T-helper 2 cell (primary cell): ENCODE measurements at regions not wholly inside any gene's neighbourhood (a gene's known extent, or its start where the extent isn't known, plus 50 kb on each side); places are given as distances from the start of the nearest gene placed in this dataset.
"Not testable (repeated sequence)": the region's sequence is repeated elsewhere in the genome, so short reads cannot be mapped to it uniquely, and the experiment has no call there.

Experiments used
- DNase-seq, 5 experiments: peaks; one replicate each; pipeline versions ENCODE4 v3.0.0 to v3.0.0-alpha.2; 2012 to 2022

DNA sequence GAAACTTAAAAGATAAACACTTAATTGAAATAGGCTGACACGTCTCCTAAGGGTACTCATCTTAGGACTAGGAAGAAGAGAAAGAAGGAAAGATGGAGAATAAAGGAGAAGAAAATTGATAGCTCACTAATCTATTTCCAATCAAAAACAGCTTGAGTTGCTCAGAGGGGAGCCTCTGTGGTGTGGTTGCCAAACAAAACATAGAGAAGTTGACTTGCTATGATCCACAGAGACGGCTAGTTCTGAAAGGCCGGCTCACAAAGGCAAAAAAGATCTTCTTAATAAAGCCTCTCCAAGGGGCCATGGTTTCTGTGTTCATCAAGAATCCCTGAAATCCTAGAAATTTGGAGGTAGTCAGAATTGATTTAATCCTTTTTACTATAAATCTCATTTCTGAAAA lies 644.1 kb downstream of the LMO4 start:
- no peak for DNase-seq

DNA sequence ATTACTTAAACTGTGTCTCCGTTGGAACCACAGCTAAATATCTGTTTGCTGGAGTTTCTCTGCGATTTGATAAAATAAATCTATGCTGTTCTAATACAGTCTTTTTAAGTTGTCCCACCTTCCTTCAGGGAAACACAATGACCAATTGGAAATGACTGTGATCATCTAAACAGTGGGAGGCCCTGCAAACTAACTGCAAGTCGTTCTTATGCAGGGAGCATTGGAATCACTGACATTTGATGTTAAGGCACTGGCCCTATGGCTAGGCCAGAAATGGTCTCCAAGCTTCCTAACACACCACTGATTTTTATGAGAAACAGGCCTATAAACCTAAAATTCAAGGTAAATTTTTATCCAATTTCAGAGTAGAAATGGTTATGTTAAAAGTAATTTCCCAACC lies 645.2 kb downstream of the LMO4 start:
- no peak for DNase-seq

DNA sequence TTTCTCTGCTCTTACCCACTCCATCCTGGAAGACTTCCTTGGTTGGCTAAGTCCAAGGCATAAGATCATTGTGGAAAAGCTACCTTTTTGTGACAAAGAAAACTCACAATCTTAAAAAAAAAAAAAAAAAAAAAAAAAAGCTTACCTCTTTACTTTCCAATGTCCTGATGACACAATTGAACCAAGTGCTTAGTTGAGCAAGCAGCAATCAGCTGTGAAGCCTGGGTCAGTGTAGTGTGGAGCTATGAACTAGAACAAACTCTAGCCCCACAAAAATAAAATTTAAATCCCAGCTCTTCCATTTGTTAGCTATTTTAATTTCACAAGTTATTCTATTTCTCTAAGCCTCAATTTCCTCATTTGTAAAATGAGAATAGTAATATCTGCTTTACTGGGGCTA lies 647.6 kb downstream of the LMO4 start:
- DNase-seq, result no peak

DNA sequence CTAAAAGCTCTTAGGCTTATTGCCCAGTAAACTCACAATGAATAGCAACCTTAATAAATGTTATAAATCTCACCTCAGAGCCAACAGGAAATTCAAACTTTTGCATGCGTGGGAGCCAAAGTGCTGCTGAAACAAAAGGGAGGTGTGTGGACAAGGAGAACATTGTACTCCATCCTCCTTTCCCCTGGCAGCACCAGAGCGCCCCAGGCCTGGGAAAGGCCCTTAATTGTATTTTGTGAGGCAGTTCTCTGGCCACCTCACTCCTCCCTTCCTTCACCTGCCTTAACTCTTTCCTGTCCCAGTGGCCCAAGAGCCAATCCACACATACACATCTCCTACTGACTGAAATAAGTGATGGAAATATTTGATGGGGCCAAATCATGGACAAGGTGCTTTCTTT lies 648.5 kb downstream of the LMO4 start:
- no peak for DNase-seq

- no peak for DNase-seq
Measured at GRCh38 chr1:87979079-87979478, 650.4 kb downstream of the LMO4 start.

DNA sequence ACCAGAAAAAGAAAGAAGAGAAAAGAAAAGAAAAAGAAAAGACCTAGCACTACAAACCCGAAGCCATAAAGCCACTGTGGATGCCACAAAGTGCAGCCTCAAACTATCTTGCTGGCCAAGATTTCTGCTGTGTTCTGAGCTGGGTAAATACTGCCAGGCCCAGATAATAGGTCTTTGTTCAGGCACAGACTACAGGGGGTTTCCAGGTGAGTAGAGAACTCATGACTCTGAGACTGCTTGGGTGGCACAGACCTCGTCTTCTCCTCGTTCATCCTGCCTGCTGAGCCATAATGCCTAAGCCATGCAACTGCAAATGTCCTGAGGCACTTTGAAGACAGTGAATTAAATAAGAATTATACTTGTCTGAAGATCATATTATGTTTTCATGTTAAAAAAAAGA lies 651.8 kb downstream of the LMO4 start:
- DNase-seq, result no peak

GRCh38 chr1:87981386-87981785 lies 652.7 kb downstream of the LMO4 start:
- no peak for DNase-seq

- DNase-seq, result no peak
Measured at GRCh38 chr1:87981810-87982209, 653.1 kb downstream of the LMO4 start.

GRCh38 chr1:87983841-87984240 lies 655.2 kb downstream of the LMO4 start:
- DNase-seq, result no peak

DNA sequence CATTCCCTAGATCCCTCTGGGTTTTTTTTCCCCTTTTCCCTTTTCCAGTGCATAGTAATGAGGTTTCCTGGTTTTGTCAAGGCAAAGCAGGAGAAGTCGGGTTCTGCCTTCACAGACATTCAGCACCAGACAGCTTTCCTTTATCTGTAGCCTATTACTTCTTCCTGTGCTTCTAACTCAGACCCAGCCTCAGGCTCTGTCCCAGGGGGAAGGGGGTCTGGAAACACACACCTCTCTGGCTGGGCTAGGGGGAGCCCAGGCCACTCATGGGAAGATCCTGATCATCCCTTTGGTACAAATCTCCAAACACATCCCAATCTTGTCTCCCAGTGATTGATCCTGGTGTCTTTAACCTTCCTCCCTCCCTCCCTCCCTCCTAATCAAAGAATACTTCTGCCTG lies 656.4 kb downstream of the LMO4 start:
- no peak for DNase-seq

DNA sequence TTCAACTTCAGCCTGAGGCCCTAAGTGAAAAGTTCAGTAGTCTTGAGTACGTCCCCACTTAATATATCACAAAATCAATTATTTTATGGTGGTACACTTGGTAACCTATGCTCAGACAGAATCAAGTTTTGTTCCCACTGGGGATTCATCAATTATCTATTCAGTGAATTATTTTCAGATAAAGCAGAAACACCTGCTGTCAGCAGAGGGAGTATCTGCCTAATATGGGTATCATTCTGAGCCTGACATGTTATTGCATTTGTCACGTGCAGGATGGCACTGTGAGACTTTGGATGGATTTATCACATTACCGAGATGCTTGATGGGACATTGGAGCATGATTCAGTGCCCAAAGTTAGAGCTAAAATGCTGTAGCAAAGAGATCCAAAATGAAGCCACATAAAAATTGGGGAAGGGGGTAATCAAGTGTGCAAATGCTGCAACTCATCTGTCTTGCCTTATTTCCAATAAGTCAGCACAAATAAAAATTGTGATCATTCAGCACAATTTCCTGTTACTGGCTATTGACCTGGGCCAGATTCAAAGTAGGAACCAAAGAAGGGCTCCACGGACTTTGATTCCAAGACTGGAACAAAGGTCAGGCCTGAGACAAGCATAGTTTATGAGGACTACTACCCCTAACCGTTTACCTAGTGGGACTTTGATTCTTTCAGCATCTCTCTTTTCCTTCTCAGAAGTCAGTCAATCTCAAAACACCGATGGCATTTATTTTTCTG lies 657.6 kb downstream of the LMO4 start:
- no peak for DNase-seq

DNA sequence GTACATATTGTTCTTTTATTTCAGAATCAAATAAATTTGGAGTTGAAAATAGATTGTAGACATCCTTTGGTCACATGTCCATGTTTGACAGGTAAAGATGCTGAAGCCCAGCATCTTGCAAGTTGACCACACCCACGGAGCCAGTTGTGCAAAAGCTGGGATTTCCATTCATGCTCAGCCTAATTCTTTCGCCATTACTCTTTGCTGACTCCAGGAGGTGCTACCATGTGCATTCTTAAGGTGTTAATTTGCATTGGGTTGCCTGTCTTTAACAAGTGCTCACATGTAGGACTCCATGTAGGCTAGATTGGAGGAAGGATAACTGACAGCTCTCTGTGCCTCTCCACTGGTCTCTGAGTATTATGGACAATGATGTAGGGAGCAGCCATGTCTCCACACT lies 660.7 kb downstream of the LMO4 start:
- no peak for DNase-seq

GRCh38 chr1:87992536-87992935 lies 663.9 kb downstream of the LMO4 start:
- DNase-seq, result not testable (repeated sequence)

DNA sequence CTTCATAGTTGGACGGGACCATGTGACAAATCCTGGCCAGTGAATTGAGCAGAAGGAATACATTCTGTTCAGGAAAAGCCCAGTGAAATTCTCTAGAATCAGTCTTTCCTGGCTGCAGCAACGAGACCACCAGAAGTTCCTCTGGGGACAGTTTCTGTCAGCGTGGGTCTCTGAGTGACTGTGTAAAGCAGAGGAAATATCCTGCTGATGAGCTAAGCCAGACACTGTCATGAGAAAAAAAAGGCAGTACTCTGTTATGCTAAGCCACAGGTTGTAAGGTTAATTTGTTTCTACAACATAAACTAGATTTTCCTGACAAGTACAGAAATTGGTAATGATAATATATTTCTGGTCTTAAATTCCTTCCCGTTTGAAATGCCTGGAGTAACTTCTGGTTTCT lies 664.4 kb downstream of the LMO4 start:
- DNase-seq, result no peak

DNA sequence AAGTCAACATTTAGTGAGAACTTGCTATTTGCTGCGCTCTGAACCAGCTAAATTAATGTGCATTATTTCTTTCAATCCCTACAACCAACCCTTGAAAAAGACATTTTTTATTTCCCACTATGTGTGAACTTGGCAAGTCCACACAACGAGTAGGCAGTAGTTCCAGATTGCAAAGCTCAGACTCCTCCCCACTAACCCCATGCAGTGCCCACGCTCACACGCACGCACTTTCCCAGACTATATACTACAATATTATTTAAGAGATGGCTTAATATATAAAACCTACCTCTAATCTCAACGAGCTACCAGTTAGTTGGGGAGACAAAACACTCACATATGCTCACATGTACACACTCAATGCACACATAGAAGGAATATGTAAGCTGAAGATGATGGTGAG lies 671.2 kb downstream of the LMO4 start:
- no peak for DNase-seq

DNA sequence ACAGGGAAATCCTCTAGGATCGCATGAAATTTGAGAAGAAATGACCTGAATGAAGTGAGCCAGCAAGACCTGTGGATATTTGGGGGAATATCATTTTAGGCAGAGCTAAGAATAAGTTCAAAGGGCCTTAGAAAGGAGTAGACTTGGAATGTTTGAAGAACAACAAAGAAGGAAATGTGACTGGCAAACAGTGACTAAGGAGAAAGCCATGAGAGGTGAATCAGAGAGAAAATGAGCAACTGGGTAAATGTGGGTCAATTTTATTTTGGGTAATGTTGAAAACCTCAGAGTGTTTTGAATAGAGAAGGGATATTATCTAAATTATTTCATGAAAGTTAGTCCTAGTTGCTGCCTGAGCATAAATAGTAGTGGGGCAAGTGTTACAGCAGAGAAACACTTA lies 672.8 kb downstream of the LMO4 start:
- no peak for DNase-seq

DNA sequence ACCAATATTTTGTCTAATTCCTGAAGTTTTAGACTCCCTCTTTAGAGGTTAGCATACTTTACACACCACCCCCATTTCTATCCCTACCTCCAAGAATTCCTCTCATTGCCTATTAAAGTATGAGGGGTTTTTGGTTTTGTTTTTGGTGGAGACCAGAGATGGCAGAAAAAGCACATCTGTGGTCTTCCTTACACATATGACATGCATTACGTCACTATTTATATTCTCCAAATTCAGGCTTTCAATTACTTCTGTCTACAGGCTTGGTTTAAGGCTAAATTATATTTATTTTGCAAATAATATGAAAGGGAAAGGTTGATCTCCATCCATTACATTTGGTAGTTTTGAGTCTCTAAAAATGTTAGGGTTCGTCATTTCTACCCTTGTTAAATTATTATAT lies 674.6 kb downstream of the LMO4 start:
- no peak for DNase-seq

- no peak for DNase-seq
Measured at GRCh38 chr1:88009916-88010315, 674.2 kb upstream of the PKN2 start.

GRCh38 chr1:88013485-88013884 lies 670.6 kb upstream of the PKN2 start:
- no peak for DNase-seq

GRCh38 chr1:88014131-88014530 lies 669.9 kb upstream of the PKN2 start:
- no peak for DNase-seq

- no peak for DNase-seq
Measured at GRCh38 chr1:88016947-88017346, 667.1 kb upstream of the PKN2 start.

DNA sequence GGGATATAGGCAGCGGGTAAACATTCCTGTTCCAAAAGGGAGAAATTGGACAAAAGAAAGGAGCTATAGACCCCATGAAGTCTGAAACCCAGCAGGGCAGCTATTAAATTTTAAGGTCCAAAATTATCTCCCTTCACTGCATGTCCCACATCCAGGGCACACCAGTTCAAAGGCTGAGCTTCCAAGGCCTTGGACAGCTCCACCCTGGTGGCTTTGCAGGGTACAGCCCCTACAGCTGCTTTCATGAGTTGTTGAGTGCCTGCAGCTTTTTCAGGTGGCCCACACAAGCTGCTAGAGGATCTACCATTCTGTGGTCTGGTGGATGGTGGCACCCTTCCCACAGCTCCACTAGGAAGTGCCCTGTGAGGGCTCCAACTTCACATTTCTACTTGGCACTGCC lies 662.5 kb upstream of the PKN2 start:
- no peak for DNase-seq

DNA sequence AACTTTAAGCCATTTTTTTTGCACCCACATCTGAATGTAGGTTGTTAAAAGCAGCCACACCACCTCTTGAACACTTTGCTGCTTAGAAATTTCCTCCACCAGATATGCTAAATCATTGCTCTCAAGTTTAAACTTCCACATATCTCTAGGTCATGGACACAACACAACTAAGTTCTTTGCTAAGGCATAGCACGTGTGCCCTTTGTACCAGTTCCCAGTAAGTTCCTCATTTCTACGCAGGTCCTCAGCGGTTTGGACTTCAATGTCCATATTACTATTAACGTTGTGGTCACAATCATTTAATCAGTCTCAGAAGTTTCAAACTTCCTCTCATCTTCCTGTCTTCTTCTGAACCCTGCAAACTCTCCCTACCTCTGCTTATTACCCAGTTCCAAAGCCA lies 661.6 kb upstream of the PKN2 start:
- no peak for DNase-seq

- no peak for DNase-seq
Measured at GRCh38 chr1:88029142-88029541, 654.9 kb upstream of the PKN2 start.

DNA sequence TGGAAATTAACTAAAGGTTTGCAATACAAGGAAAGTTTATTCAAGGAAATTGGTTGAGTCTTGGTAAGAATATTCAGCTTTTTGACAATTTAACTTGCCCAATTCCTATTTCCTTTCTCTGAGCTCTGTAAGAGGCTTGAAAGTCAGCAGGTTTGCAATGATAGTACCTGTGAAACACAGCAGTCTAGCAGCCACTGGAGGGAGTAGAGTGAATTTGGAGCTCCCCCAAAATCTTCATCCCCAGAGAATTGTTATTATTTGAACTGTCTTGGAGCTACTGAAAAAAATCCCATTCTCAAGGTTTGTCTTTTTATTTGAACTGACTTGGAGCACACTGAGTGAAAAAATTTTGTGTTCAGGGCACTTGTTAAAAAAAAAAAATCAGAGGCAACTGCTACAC lies 654.2 kb upstream of the PKN2 start:
- no peak for DNase-seq
